ENCODE measurements at regions not wholly inside any gene's neighbourhood (a gene's known extent, or its start where the extent isn't known, plus 50 kb on each side); places are given as distances from the start of the nearest gene placed in this dataset.

GRCh38 chr5:121100931-121101330 is 636.8 kb downstream of the PRR16 start:
- TF ChIP-seq CTCF (IDR thresholded peaks at IDR 0.05) = no peak
- TF ChIP-seq JUN (IDR thresholded peaks at IDR 0.05) = no peak
- TF ChIP-seq RAD21 (conservative IDR thresholded peaks at IDR 0.05 in 1 of 2, IDR thresholded peaks at IDR 0.05 in 1 of 2) = no peak
- TF ChIP-seq EP300 (IDR thresholded peaks at IDR 0.05) = no peak
- TF ChIP-seq, protein P1, sequence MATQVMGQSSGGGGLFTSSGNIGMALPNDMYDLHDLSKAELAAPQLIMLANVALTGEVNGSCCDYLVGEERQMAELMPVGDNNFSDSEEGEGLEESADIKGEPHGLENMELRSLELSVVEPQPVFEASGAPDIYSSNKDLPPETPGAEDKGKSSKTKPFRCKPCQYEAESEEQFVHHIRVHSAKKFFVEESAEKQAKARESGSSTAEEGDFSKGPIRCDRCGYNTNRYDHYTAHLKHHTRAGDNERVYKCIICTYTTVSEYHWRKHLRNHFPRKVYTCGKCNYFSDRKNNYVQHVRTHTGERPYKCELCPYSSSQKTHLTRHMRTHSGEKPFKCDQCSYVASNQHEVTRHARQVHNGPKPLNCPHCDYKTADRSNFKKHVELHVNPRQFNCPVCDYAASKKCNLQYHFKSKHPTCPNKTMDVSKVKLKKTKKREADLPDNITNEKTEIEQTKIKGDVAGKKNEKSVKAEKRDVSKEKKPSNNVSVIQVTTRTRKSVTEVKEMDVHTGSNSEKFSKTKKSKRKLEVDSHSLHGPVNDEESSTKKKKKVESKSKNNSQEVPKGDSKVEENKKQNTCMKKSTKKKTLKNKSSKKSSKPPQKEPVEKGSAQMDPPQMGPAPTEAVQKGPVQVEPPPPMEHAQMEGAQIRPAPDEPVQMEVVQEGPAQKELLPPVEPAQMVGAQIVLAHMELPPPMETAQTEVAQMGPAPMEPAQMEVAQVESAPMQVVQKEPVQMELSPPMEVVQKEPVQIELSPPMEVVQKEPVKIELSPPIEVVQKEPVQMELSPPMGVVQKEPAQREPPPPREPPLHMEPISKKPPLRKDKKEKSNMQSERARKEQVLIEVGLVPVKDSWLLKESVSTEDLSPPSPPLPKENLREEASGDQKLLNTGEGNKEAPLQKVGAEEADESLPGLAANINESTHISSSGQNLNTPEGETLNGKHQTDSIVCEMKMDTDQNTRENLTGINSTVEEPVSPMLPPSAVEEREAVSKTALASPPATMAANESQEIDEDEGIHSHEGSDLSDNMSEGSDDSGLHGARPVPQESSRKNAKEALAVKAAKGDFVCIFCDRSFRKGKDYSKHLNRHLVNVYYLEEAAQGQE (IDR thresholded peaks at IDR 0.05) = no peak
- TF ChIP-seq HDAC2 (IDR thresholded peaks at IDR 0.05) = no peak
